Fibroblast of skin of right quadriceps (primary cell): ENCODE measurements at regions not wholly inside any gene's neighbourhood (a gene's known extent, or its start where the extent isn't known, plus 50 kb on each side); places are given as distances from the start of the nearest gene placed in this dataset.

Experiments used
- DNase-seq: peaks from one replicate; pipeline ENCODE4 v3.0.0-alpha.2; 2013

- DNase-seq, result no peak
Observed at GRCh38 chr4:117327491-117327890, 242.1 kb upstream of the TRAM1L1 start.

DNA sequence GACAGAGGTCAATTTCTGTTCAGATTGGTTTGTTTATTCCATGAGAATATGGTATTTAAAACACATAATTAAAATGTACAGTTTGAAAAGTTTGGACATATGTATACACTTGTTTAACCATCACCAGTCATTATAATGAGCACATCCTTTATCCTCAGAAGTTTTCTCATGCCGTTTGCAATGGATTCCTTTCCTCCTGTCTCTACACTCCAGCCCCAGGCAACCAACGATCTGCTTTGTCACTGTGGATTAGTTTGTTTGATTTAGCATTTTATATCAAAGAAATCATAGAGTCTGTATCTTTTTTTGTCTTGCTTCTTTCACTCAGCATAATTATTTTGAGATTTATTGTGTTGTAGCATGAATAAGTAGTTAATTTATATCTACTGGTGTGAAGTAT is 243.0 kb upstream of the TRAM1L1 start:
- no peak for DNase-seq

DNA sequence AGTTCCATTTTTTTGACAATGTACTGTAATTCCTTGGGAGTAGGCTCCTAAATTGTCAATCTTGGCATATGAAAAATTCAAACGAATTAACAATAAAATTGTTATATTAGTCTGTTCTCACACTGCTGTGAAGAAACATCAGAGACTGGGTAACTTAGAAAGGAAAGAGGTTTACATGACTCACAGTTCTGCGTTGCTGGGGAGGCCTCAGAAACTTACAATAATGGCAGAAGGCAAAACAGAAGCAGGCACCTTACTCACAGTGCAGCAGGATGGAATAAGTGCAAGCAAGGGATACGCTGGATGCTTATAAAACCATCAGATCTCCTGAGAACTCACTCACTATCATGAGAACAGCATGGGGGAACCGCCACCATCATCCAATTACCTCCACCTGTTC is 246.4 kb upstream of the TRAM1L1 start:
- no peak for DNase-seq

- DNase-seq, result no peak
Observed at GRCh38 chr4:117334451-117335188, 249.2 kb upstream of the TRAM1L1 start.

- DNase-seq, result peak; percentile 2
Observed at GRCh38 chr4:117357437-117357836, 272.1 kb upstream of the TRAM1L1 start.

- no peak for DNase-seq
Observed at GRCh38 chr4:117357866-117358265, 272.5 kb upstream of the TRAM1L1 start.

- no peak for DNase-seq
Observed at GRCh38 chr4:117370944-117371668, 285.7 kb upstream of the TRAM1L1 start.

GRCh38 chr4:117375101-117375500 is 289.7 kb upstream of the TRAM1L1 start:
- DNase-seq, result no peak

DNA sequence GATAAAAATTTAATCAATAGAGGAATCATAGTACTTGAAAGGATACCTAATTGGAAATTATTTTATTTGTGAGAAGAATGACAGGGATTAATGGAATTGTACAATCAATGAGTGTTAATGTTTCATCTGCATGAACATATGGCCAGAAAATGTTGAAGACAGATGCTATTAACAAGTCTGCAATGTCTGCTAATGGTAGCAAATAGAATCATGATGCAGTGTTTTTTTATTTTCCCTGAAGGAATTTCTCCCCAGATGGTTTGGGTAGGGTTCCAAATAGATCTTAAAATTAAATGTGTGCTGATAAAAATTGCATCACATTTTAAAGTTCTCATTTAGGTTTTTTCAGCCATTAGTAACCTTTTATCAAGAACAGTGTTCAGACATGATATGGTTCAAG is 291.3 kb upstream of the TRAM1L1 start:
- DNase-seq, result no peak

DNA sequence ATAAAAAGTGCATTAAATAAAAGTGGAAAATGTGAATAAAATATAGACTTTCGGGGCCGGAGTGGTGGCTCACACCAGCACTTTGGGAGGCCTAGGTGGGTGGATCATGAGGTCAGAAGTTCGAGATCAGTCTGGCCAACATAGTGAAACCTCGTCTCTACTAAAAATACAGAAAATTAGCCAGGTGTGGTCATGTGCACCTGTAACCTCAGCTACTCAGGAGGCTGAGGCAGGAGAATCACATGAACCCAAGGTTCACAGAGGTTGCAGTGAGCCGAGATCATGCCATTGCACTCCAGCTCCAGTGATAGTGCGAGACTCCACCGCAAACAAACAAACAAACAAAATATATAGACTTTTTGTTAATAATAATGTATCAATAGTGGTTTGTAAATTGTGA is 293.6 kb upstream of the TRAM1L1 start:
- DNase-seq, result no peak

DNA sequence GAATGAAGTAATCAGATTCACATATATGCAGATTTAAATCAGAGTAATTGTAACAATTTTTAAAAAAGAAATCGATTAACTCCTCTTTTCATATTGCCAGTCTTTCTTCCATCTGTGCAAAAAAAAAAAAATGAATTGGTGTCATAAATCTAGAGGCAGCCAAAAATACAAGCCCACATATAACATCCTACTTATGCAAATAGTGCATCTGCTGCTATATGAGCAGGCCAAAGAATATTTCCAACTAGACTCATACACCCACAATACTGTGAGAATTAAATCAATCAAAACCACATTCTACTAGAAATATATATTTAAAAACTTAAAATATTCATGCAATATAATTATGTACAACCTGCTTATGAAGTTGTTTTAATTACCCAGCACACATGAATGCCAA is 298.1 kb upstream of the TRAM1L1 start:
- DNase-seq, result no peak

- peak; percentile 4 for DNase-seq
Observed at GRCh38 chr4:117385526-117385925, 300.1 kb upstream of the TRAM1L1 start.

- no peak for DNase-seq
Observed at GRCh38 chr4:117387072-117387471, 301.7 kb upstream of the TRAM1L1 start.

DNA sequence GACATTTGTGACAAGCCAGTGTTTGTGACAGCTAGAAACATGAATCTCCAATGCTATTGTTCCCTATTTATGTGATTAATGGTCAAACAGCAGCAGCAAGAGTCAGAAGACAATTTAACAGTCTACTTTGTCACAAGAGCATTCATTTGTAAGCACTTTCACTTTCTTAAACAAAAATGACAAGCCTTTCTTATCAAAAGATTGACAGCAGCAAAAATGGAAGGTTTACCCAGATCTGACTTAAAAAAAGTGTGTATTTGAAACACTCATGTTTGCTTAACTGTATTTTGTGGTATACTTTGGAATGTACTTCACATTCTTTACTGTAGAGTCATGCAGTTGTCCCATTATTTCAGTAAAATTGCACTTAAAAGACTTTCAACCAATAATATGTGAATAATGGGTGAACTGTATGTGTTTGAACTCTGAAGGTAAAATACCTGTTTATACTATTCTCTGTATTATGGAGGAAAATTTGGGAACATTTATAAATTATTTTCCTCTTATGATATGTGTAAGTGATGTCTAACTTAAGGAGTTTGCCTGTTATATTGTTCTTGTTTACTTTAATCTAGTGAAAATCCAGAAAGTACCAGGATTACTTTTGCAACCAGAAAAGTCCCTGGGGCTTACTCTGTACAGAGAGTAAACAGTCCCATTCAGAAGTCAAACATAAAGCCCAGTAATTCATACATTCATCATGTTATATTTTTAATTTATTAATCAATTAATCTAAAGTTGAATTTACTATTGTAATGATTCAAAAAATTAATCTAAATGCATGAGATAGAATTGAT is 314.9 kb upstream of the TRAM1L1 start:
- DNase-seq, result peak; percentile 78

DNA sequence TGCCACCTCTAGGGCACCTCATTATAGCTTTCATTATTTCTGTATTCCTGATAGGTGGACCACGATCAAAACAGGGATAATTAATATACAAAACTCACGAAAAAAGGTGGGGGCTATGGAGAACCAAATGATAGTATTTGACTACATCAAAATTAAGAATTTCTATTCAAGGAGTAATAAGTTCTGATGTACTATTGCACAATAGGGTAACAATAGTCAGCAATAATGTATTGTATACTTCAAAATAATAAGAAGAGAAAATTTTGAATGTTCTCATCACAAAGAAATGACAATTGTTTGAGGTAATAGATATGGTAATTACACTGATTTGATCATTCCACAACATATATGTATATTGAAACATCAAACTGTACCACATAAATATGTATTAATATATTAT is 327.3 kb upstream of the TRAM1L1 start:
- no peak for DNase-seq

- DNase-seq, result peak; percentile 27
Observed at GRCh38 chr4:117417856-117418255, 332.5 kb upstream of the TRAM1L1 start.

- DNase-seq, result no peak
Observed at GRCh38 chr4:117420948-117421347, 335.6 kb upstream of the TRAM1L1 start.

DNA sequence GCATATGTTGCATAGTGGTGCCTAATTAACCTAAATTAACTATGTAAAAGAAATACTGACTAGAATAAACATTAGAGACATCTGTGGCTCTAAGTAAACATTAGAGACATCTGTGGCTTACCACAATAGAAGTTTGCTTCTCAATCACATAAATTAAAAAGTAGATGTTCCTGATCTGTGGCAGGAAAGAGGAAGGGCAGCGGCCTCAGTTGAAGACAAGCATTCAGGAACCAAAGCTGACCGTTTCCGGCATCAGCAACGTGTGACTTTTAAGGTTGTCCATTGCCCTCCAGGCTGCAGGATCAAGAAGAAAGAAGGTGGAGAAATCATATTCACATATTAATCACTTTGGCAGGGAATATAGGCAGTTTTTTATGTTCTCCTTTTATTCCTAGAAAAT is 336.3 kb upstream of the TRAM1L1 start:
- no peak for DNase-seq

DNA sequence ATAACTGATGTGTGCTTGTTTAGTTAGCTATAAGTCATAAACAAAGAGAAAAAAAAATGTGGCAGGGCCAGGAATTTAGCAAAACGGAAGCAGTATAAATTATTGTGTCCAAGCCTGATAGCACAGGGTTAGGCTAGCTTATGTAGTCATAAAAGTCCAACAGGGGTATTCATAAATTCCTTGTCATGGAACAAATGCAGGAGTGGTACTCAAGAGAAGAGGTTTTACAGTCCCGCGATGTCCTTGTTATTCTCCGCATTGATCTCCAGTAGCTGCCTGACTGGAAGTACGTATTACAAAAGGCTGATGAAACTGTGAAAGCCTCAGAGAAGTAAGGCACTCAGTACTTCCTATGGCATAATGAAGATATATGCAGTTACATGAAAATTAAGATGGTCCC is 336.9 kb upstream of the TRAM1L1 start:
- DNase-seq, result no peak

DNA sequence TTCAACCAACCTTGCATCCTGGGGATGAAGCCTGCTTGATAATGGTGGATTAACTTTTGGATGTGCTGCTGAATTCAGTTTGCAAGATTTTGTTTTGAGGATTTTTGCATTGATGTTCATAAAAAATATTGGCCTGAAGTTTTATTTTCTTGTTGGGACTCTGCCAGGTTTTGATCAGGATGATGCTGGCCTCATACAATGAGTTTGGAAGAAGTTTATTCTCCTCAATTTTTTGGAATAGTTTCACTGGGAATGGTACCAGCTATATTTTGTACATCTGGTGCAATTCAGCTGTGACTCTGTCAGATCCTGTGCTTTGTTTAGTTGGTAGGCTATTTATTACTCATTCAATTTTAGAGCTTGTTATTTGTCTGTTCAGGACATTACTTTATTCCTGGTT is 340.3 kb upstream of the TRAM1L1 start:
- DNase-seq, result no peak

DNA sequence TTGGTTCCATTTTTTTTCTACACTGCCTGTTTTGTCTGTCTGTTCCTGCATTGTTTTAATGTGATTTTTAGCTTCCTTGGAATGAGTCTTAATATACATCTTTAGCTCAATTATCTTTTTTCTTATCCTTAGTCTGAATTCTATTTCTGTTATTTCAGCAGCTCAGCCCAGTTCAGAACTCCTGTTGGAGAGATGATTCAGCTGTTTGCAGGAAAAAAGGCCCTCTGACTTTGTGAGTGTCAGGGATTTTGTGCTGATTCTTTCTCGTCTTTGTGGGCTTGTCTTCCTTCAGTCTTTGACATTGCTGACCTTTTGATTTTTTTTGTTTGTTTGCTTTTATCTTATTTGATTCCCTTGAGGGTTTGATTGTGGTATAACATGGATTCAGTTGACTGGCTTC is 343.2 kb upstream of the TRAM1L1 start:
- no peak for DNase-seq

- DNase-seq, result no peak
Observed at GRCh38 chr4:117429061-117429460, 343.7 kb upstream of the TRAM1L1 start.

DNA sequence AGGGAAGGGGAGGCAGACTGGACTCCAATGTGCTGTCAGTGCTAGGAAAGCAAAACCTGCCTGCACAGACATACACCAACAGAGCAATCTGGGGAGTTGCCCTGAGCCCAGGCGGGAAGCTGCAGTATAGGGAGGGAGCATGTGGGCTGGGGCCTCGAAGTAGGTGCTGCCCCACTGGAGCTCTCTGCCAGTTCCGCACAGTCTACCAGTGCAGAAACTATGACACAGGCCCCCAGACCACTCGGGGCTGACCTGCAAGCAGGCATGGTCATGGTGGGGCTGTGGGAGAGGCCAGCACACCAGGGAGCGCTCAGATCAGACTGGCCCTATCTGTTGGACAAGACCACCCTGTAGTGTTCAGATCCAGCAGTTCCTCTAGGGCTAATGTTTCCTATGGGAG is 344.1 kb upstream of the TRAM1L1 start:
- no peak for DNase-seq

DNA sequence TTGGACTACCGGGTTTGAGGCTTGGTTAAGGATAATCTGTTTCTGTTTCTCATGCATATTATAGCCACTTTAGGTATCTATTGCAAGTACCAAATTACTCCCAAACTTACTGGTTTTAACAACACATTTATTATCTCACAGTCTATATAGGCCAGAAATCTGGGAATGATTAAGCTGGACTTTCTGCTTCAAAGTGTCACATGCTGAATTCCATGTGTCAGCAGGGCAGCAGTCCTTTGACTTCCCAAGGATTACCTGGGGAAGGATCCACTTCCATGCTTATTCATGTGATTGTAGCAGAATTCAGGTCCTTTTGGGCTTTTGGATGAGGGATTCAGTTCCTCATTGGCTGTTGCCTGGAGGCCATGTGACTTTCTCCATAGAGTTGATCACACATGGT is 349.0 kb upstream of the TRAM1L1 start:
- DNase-seq, result peak; percentile 3
